Loucy (cell line): ENCODE measurements at regions not wholly inside any gene's neighbourhood (a gene's known extent, or its start where the extent isn't known, plus 50 kb on each side); places are given as distances from the start of the nearest gene placed in this dataset.

Source experiments
- CTCF ChIP-seq: fragments of 200-600 bp; sonication (generic); conservative IDR thresholded peaks from 2 replicates; pipeline ENCODE4 v1.5.1; 2014; ENCODE audit warnings: mild to moderate bottlenecking, antibody characterized with exemption, low read length
- EZH2phosphoT487 ChIP-seq: fragments of 200-600 bp; IDR thresholded peaks from 2 replicates; pipeline ENCODE4 v1.6.1; 2018; ENCODE audit warnings: antibody characterized with exemption, mild to moderate bottlenecking, moderate library complexity, borderline replicate concordance

GRCh38 chr18:1034971-1035370 is 130.3 kb downstream of the ADCYAP1 start:
- TF ChIP-seq CTCF (no peak), EZH2phosphoT487 (no peak)
